ENCODE measurements at regions not wholly inside any gene's neighbourhood (a gene's known extent, or its start where the extent isn't known, plus 50 kb on each side); places are given as distances from the start of the nearest gene placed in this dataset.

- Histone ChIP-seq H3K4me1 (ENCODE audit: insufficient read depth, low read length) (no peaks in the 10 kb centered on the region), H3K27me3 (ENCODE audit: insufficient read depth, low read length) (no peaks in the 10 kb centered on the region), H3K4me3 (ENCODE audit: low read length) (no peak overlapping the region), H2AFZ (ENCODE audit: low read depth, low read length) (no peak overlapping the region), H3K9me3 (ENCODE audit: low read length) (no peaks in the 10 kb centered on the region), H3K36me3 (ENCODE audit: insufficient read depth, low read length) (no peaks in the 10 kb centered on the region)
Observed at GRCh38 chr10:128361487-128361886, 235.3 kb upstream of the MKI67 start.

GRCh38 chr10:128362514-128362913 lies 236.3 kb upstream of the MKI67 start:
- H3K9me3 ChIP-seq (ENCODE audit: low read length) = no peaks in the 10 kb centered on the region
- H3K27me3 ChIP-seq (ENCODE audit: insufficient read depth, low read length) = no peaks in the 10 kb centered on the region
- no peaks in the 10 kb centered on the region for H3K36me3 ChIP-seq (ENCODE audit: insufficient read depth, low read length)
- H3K4me1 ChIP-seq (ENCODE audit: insufficient read depth, low read length) = no peaks in the 10 kb centered on the region
- H3K4me3 ChIP-seq (ENCODE audit: low read length) = no peak overlapping the region
- no peak overlapping the region for H2AFZ ChIP-seq (ENCODE audit: low read depth, low read length)

- Histone ChIP-seq H3K4me1 (ENCODE audit: insufficient read depth, low read length) (no peaks in the 10 kb centered on the region), H3K4me3 (ENCODE audit: low read length) (no peak overlapping the region), H3K27me3 (ENCODE audit: insufficient read depth, low read length) (no peaks in the 10 kb centered on the region), H3K9me3 (ENCODE audit: low read length) (no peaks in the 10 kb centered on the region), H2AFZ (ENCODE audit: low read depth, low read length) (no peak overlapping the region), H3K36me3 (ENCODE audit: insufficient read depth, low read length) (no peaks in the 10 kb centered on the region)
Observed at GRCh38 chr10:128364631-128365030, 238.4 kb upstream of the MKI67 start.

- Histone ChIP-seq H3K36me3 (ENCODE audit: insufficient read depth, low read length) (no peaks in the 10 kb centered on the region), H3K27me3 (ENCODE audit: insufficient read depth, low read length) (no peaks in the 10 kb centered on the region), H3K4me3 (ENCODE audit: low read length) (no peak overlapping the region), H3K4me1 (ENCODE audit: insufficient read depth, low read length) (no peaks in the 10 kb centered on the region), H2AFZ (ENCODE audit: low read depth, low read length) (no peak overlapping the region), H3K9me3 (ENCODE audit: low read length) (no peaks in the 10 kb centered on the region)
Observed at GRCh38 chr10:128365156-128365725, 239.0 kb upstream of the MKI67 start.

GRCh38 chr10:128367807-128368206 lies 241.6 kb upstream of the MKI67 start:
- H3K9me3 ChIP-seq (ENCODE audit: low read length) = no peaks in the 10 kb centered on the region
- H3K4me1 ChIP-seq (ENCODE audit: insufficient read depth, low read length) = no peaks in the 10 kb centered on the region
- H3K27me3 ChIP-seq (ENCODE audit: insufficient read depth, low read length) = no peaks in the 10 kb centered on the region
- no peak overlapping the region for H2AFZ ChIP-seq (ENCODE audit: low read depth, low read length)
- no peaks in the 10 kb centered on the region for H3K36me3 ChIP-seq (ENCODE audit: insufficient read depth, low read length)
- no peak overlapping the region for H3K4me3 ChIP-seq (ENCODE audit: low read length)

GRCh38 chr10:128369101-128369650 lies 243.0 kb upstream of the MKI67 start:
- Histone ChIP-seq H3K4me1 (ENCODE audit: insufficient read depth, low read length) (no peaks in the 10 kb centered on the region), H3K4me3 (ENCODE audit: low read length) (no peak overlapping the region), H3K9me3 (ENCODE audit: low read length) (no peaks in the 10 kb centered on the region), H3K36me3 (ENCODE audit: insufficient read depth, low read length) (no peaks in the 10 kb centered on the region), H2AFZ (ENCODE audit: low read depth, low read length) (no peak overlapping the region), H3K27me3 (ENCODE audit: insufficient read depth, low read length) (no peaks in the 10 kb centered on the region)

GRCh38 chr10:128373071-128373749 lies 247.0 kb upstream of the MKI67 start:
- no peaks in the 10 kb centered on the region for H3K27me3 ChIP-seq (ENCODE audit: insufficient read depth, low read length)
- no peak overlapping the region for H2AFZ ChIP-seq (ENCODE audit: low read depth, low read length)
- H3K4me1 ChIP-seq (ENCODE audit: insufficient read depth, low read length) = no peaks in the 10 kb centered on the region
- no peaks in the 10 kb centered on the region for H3K36me3 ChIP-seq (ENCODE audit: insufficient read depth, low read length)
- no peaks in the 10 kb centered on the region for H3K9me3 ChIP-seq (ENCODE audit: low read length)
- no peak overlapping the region for H3K4me3 ChIP-seq (ENCODE audit: low read length)

GRCh38 chr10:128373831-128374230 lies 247.6 kb upstream of the MKI67 start:
- Histone ChIP-seq H3K27me3 (ENCODE audit: insufficient read depth, low read length) (no peaks in the 10 kb centered on the region), H3K9me3 (ENCODE audit: low read length) (no peaks in the 10 kb centered on the region), H3K4me3 (ENCODE audit: low read length) (no peak overlapping the region), H3K36me3 (ENCODE audit: insufficient read depth, low read length) (no peaks in the 10 kb centered on the region), H2AFZ (ENCODE audit: low read depth, low read length) (no peak overlapping the region), H3K4me1 (ENCODE audit: insufficient read depth, low read length) (no peaks in the 10 kb centered on the region)

GRCh38 chr10:128375171-128375570 lies 248.9 kb upstream of the MKI67 start:
- no peaks in the 10 kb centered on the region for H3K4me1 ChIP-seq (ENCODE audit: insufficient read depth, low read length)
- H3K36me3 ChIP-seq (ENCODE audit: insufficient read depth, low read length) = no peaks in the 10 kb centered on the region
- no peaks in the 10 kb centered on the region for H3K9me3 ChIP-seq (ENCODE audit: low read length)
- H2AFZ ChIP-seq (ENCODE audit: low read depth, low read length) = no peak overlapping the region
- H3K27me3 ChIP-seq (ENCODE audit: insufficient read depth, low read length) = no peaks in the 10 kb centered on the region
- H3K4me3 ChIP-seq (ENCODE audit: low read length) = no peak overlapping the region

GRCh38 chr10:128377364-128377987 lies 251.3 kb upstream of the MKI67 start:
- no peaks in the 10 kb centered on the region for H3K27me3 ChIP-seq (ENCODE audit: insufficient read depth, low read length)
- H3K36me3 ChIP-seq (ENCODE audit: insufficient read depth, low read length) = no peaks in the 10 kb centered on the region
- no peaks in the 10 kb centered on the region for H3K9me3 ChIP-seq (ENCODE audit: low read length)
- H3K4me3 ChIP-seq (ENCODE audit: low read length) = no peak overlapping the region
- H3K4me1 ChIP-seq (ENCODE audit: insufficient read depth, low read length) = no peaks in the 10 kb centered on the region
- H2AFZ ChIP-seq (ENCODE audit: low read depth, low read length) = no peak overlapping the region

GRCh38 chr10:128377988-128378387 lies 251.8 kb upstream of the MKI67 start:
- Histone ChIP-seq H3K9me3 (ENCODE audit: low read length) (no peaks in the 10 kb centered on the region), H2AFZ (ENCODE audit: low read depth, low read length) (no peak overlapping the region), H3K4me1 (ENCODE audit: insufficient read depth, low read length) (no peaks in the 10 kb centered on the region), H3K27me3 (ENCODE audit: insufficient read depth, low read length) (no peaks in the 10 kb centered on the region), H3K4me3 (ENCODE audit: low read length) (no peak overlapping the region), H3K36me3 (ENCODE audit: insufficient read depth, low read length) (no peaks in the 10 kb centered on the region)

- Histone ChIP-seq H2AFZ (ENCODE audit: low read depth, low read length) (no peak overlapping the region), H3K4me1 (ENCODE audit: insufficient read depth, low read length) (no peaks in the 10 kb centered on the region), H3K9me3 (ENCODE audit: low read length) (no peaks in the 10 kb centered on the region), H3K36me3 (ENCODE audit: insufficient read depth, low read length) (no peaks in the 10 kb centered on the region), H3K27me3 (ENCODE audit: insufficient read depth, low read length) (no peaks in the 10 kb centered on the region), H3K4me3 (ENCODE audit: low read length) (no peak overlapping the region)
Observed at GRCh38 chr10:128380946-128381345, 254.7 kb upstream of the MKI67 start.

- Histone ChIP-seq H3K4me3 (ENCODE audit: low read length) (no peak overlapping the region), H3K9me3 (ENCODE audit: low read length) (no peaks in the 10 kb centered on the region), H3K4me1 (ENCODE audit: insufficient read depth, low read length) (no peaks in the 10 kb centered on the region), H2AFZ (ENCODE audit: low read depth, low read length) (no peak overlapping the region), H3K36me3 (ENCODE audit: insufficient read depth, low read length) (no peaks in the 10 kb centered on the region), H3K27me3 (ENCODE audit: insufficient read depth, low read length) (no peaks in the 10 kb centered on the region)
Observed at GRCh38 chr10:128382225-128382624, 256.0 kb upstream of the MKI67 start.
